ENCODE measurements at regions not wholly inside any gene's neighbourhood (a gene's known extent, or its start where the extent isn't known, plus 50 kb on each side); places are given as distances from the start of the nearest gene placed in this dataset.

- TF ChIP-seq CTCF (IDR thresholded peaks at IDR 0.05) (no peak), POLR2A (IDR thresholded peaks at IDR 0.05) (no peak)
Measured at GRCh38 chr6:139833592-139833991, 459.1 kb upstream of the CITED2 start.

Data from heart left ventricle (tissue), 13 donors.